SK-N-SH (cell line): ENCODE measurements at regions not wholly inside any gene's neighbourhood (a gene's known extent, or its start where the extent isn't known, plus 50 kb on each side); places are given as distances from the start of the nearest gene placed in this dataset.

Experiments
- CTCF ChIP-seq: fragments of 200-600 bp; sonication (generic); IDR thresholded peaks from 2 replicates; pipeline ENCODE4 v1.6.1; 2017; ENCODE audit warnings: antibody characterized with exemption, mild to moderate bottlenecking, moderate library complexity
- EP300 ChIP-seq, 2 experiments: IDR thresholded peaks; 2 replicates each; pipeline versions ENCODE4 v1.4.0 to v1.6.1; 2012; ENCODE audit warnings: borderline replicate concordance in 1 of 2, low read depth in 1 of 2, low read length in 1 of 2
- EZH2phosphoT487 ChIP-seq: fragments of 200-600 bp; sonication (generic); IDR thresholded peaks from 2 replicates; pipeline ENCODE4 v1.6.1; 2017; ENCODE audit warnings: low read depth, mixed run types, mild to moderate bottlenecking, antibody characterized with exemption, moderate library complexity, borderline replicate concordance
- FOXM1 ChIP-seq: IDR thresholded peaks from 2 replicates; pipeline ENCODE4 v1.4.0; 2012; ENCODE audit warnings: low read depth, mild to moderate bottlenecking
- MAX ChIP-seq: IDR thresholded peaks from 2 replicates; pipeline ENCODE4 v1.4.0; 2012; ENCODE audit warnings: low read depth
- POLR2AphosphoS5 ChIP-seq: IDR thresholded peaks from 2 replicates; pipeline ENCODE4 v1.6.1; 2012; ENCODE audit warnings: low read depth, low read length
- RAD21 ChIP-seq: IDR thresholded peaks from 2 replicates; pipeline ENCODE4 v1.6.1; 2012; ENCODE audit warnings: mild to moderate bottlenecking, low read length
- RFX5 ChIP-seq: IDR thresholded peaks from 2 replicates; pipeline ENCODE4 v1.6.1; 2012; ENCODE audit warnings: mild to moderate bottlenecking, improper control_type of control experiment, low read length
- RXRA ChIP-seq: IDR thresholded peaks from 2 replicates; pipeline ENCODE4 v1.4.0; 2012; ENCODE audit warnings: low read depth, mild to moderate bottlenecking, borderline replicate concordance
- SIN3A ChIP-seq: IDR thresholded peaks from 2 replicates; pipeline ENCODE4 v1.6.1; 2012; ENCODE audit warnings: low read depth, mild to moderate bottlenecking, low read length, moderate library complexity, borderline replicate concordance
- TAF1 ChIP-seq: IDR thresholded peaks from 2 replicates; pipeline ENCODE4 v1.6.1; 2012; ENCODE audit warnings: low read depth, mild to moderate bottlenecking, low read length, moderate library complexity, borderline replicate concordance

GRCh38 chr15:62591842-62592838 is 427.1 kb upstream of the C2CD4B start:
- no peak for TF ChIP-seq CTCF
- no peak for TF ChIP-seq EZH2phosphoT487
- no peak for TF ChIP-seq SIN3A
- TF ChIP-seq EP300 (IDR thresholded peaks at IDR 0.05; ENCODE audit: borderline replicate concordance in 1 of 2, low read depth in 1 of 2, low read length in 1 of 2) = peak in 1 of 2 experiments; percentile 63; a peak in 1 of 4 replicates
- TF ChIP-seq RFX5 = no peak
- TF ChIP-seq POLR2AphosphoS5 = peak; percentile 29; the same call in 1 of the 2 replicates
- TF ChIP-seq RAD21 = no peak
- TF ChIP-seq MAX = 0 out of 2 replicates have a peak, but pooled peaks have one; percentile 11
- TF ChIP-seq TAF1 = no peak
- TF ChIP-seq RXRA = no peak
- no peak for TF ChIP-seq FOXM1
